ENCODE measurements at regions not wholly inside any gene's neighbourhood (a gene's known extent, or its start where the extent isn't known, plus 50 kb on each side); places are given as distances from the start of the nearest gene placed in this dataset.

DNA sequence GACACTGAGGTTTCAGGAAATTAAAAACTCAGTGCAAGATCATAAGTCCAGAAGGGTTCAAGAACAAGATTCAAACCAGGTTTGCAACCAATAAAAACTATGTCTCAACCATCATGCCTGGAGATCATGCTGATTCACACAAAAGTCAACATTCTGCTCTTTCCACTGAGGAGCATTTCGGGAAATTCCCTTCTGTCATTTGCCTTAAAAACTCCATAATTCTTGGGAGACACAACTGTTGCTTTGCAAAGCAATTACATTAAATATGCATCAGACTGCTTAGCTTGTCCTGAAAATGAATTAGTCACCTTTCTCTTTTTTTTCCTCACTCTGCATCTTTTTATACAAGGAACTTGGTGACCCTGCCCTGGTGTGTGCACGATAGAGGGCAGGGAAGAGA lies 275.9 kb upstream of the ZNF462 start:
- H3K4me3 ChIP-seq (ENCODE audit: low read depth, low read length) = no peak overlapping the region
- DNase-seq (ENCODE audit: low read depth) = no peak

DNA sequence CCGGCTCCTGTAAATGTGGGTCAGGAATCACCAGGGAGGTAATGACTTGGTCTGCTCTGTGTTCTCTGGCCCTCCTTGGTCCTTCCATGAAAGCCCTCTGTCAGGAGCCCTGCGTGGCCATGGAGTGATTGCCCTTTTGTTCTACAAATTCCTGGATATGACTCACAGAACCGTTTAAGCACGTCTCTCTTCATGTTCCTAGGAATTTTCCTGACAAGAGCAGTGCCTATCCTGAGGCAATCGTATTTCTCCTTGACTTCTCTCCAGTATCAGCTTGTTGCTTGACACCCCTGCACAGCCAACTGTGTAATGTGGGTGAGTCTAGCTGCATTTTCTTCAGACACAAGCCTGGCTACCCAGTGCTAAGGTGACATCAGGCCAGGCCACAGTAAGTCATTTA lies 274.3 kb upstream of the ZNF462 start:
- TF ChIP-seq, protein P1, sequence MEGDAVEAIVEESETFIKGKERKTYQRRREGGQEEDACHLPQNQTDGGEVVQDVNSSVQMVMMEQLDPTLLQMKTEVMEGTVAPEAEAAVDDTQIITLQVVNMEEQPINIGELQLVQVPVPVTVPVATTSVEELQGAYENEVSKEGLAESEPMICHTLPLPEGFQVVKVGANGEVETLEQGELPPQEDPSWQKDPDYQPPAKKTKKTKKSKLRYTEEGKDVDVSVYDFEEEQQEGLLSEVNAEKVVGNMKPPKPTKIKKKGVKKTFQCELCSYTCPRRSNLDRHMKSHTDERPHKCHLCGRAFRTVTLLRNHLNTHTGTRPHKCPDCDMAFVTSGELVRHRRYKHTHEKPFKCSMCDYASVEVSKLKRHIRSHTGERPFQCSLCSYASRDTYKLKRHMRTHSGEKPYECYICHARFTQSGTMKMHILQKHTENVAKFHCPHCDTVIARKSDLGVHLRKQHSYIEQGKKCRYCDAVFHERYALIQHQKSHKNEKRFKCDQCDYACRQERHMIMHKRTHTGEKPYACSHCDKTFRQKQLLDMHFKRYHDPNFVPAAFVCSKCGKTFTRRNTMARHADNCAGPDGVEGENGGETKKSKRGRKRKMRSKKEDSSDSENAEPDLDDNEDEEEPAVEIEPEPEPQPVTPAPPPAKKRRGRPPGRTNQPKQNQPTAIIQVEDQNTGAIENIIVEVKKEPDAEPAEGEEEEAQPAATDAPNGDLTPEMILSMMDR (IDR thresholded peaks at IDR 0.05; ENCODE audit: low read depth, low read length) = no peak
- TF ChIP-seq POLR2A (IDR thresholded peaks at IDR 0.05; ENCODE audit: extremely low read depth, insufficient read length) (no peak), MYC (IDR thresholded peaks at IDR 0.05; ENCODE audit: low read depth, low read length) (no peak)
- TF ChIP-seq, protein P2, sequence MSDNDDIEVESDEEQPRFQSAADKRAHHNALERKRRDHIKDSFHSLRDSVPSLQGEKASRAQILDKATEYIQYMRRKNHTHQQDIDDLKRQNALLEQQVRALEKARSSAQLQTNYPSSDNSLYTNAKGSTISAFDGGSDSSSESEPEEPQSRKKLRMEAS (IDR thresholded peaks at IDR 0.05; ENCODE audit: low read depth, low read length) = no peak
- no peak for DNase-seq (ENCODE audit: low read depth)
- no peak overlapping the region for H3K4me3 ChIP-seq (ENCODE audit: low read depth, low read length)

More for the DNA sequence above, 275.9 kb upstream of the ZNF462 start:
- TF ChIP-seq, protein P2 (IDR thresholded peaks at IDR 0.05; ENCODE audit: low read depth, low read length) = no peak
- no peak for TF ChIP-seq MYC (IDR thresholded peaks at IDR 0.05; ENCODE audit: low read depth, low read length)
- TF ChIP-seq, protein P1 (IDR thresholded peaks at IDR 0.05; ENCODE audit: low read depth, low read length) = no peak
- no peak for TF ChIP-seq POLR2A (IDR thresholded peaks at IDR 0.05; ENCODE audit: extremely low read depth, insufficient read length)

DNA sequence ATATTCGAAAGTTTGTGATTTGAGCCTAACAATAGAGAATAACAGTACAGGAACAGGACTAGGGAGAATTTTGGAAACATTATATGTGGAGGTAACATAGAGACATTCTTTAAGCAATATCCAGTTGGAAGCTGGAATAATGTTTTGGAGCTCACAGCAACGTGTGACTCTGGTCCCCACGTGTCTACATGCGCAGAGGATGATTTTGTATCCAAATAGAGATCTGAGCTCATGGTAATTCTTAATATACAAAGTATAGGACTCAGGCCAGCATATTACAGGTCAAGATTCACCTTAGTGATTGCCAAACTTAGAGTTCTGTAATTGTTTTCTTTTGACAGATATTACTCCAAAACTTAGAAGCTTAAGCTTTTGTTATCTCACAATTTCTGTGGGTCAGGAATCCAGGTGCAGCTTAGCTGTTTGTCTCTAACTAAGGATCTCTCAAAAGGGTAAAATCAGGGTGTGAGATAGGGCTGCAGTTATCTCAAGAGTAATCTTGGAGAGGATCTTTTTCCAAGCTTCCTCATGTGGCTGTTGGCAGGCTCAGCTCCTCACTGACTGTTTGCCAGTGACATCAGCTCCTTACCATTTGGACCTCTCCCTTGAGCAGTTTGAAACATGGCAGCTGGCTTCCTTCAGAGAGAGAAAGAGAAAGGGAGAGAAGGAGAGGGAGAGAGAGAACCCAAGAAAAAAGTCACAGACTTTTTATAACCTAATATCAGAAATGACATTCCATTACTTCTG lies 272.0 kb upstream of the ZNF462 start:
- TF ChIP-seq MYC (IDR thresholded peaks at IDR 0.05; ENCODE audit: low read depth, low read length) (no peak), POLR2A (IDR thresholded peaks at IDR 0.05; ENCODE audit: extremely low read depth, insufficient read length) (no peak)
- TF ChIP-seq, protein P1 (IDR thresholded peaks at IDR 0.05; ENCODE audit: low read depth, low read length) = no peak
- H3K4me3 ChIP-seq (ENCODE audit: low read depth, low read length) = no peak overlapping the region
- DNase-seq (ENCODE audit: low read depth) = no peak

DNA sequence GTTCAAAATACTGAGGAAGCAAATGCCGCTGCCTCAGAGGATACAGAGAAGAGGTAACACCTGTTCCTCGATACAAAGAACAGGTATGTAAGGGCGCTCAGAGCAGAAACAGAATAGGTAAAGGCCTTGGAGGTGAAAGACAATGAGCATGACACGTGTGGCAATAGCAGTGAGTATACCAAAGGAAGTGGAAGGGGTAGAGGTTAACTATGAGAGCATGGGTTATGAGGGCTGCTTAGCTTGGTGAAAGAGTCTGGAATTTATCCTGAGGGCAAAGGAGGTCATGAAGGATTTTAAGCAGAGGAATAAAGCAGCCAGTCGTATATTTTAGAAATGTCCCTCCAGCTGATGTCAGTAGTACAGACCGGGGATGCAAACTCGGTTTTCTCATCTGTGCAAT lies 269.8 kb upstream of the ZNF462 start:
- no peak overlapping the region for H3K4me3 ChIP-seq (ENCODE audit: low read depth, low read length)
- DNase-seq (ENCODE audit: low read depth) = no peak
- TF ChIP-seq, protein P1 (IDR thresholded peaks at IDR 0.05; ENCODE audit: low read depth, low read length) = no peak
- no peak for TF ChIP-seq MYC (IDR thresholded peaks at IDR 0.05; ENCODE audit: low read depth, low read length)
- TF ChIP-seq, protein P2 (IDR thresholded peaks at IDR 0.05; ENCODE audit: low read depth, low read length) = no peak
- TF ChIP-seq POLR2A (IDR thresholded peaks at IDR 0.05; ENCODE audit: extremely low read depth, insufficient read length) = no peak

DNA sequence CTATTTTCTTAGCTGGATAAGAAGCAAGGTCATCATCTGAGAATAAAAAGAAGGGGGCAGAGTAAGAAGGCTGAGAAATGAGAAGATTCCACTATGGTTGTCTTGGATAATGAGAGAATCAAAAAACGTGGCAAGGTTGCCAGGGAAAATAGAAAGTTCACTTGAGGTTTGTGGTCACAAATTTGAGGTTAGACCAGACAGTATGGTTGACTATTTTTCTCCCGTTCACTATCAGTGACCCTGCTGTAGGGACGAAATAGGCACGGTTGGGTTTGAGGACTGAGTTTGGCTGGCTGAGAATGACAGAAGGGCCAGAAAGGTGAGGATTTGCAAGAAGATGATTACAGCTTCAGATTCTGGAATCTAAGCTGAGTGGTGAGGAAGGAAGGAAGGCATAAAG lies 266.0 kb upstream of the ZNF462 start:
- TF ChIP-seq POLR2A (IDR thresholded peaks at IDR 0.05; ENCODE audit: extremely low read depth, insufficient read length) (no peak), MYC (IDR thresholded peaks at IDR 0.05; ENCODE audit: low read depth, low read length) (no peak)
- TF ChIP-seq, protein P2 (IDR thresholded peaks at IDR 0.05; ENCODE audit: low read depth, low read length) = no peak
- TF ChIP-seq, protein P1 (IDR thresholded peaks at IDR 0.05; ENCODE audit: low read depth, low read length) = no peak
- no peak overlapping the region for H3K4me3 ChIP-seq (ENCODE audit: low read depth, low read length)
- DNase-seq (ENCODE audit: low read depth) = no peak

Data from NB4 (cell line).